H1 (cell line): ENCODE measurements at regions not wholly inside any gene's neighbourhood (a gene's known extent, or its start where the extent isn't known, plus 50 kb on each side); places are given as distances from the start of the nearest gene placed in this dataset.

Experiments
- CHD2 ChIP-seq: IDR thresholded peaks from 2 replicates; pipeline ENCODE4 v1.6.1; 2012; ENCODE audit warnings: low read length, improper control_type of control experiment
- GABPA ChIP-seq: IDR thresholded peaks from 2 replicates; pipeline ENCODE4 v1.6.1; 2011; ENCODE audit warnings: mild to moderate bottlenecking, low read length, moderate library complexity, borderline replicate concordance; ENCODE audit not compliant: insufficient read depth
- HDAC2 ChIP-seq, 2 experiments: fragments of 300-600 bp in 1 of 2; sonication (generic) in 1 of 2; IDR thresholded peaks; 2 replicates each; pipeline ENCODE4 v1.6.1; 2011 to 2012; ENCODE audit warnings: low read depth in 2 of 2, low read length in 2 of 2, mild to moderate bottlenecking in 2 of 2, moderate library complexity in 2 of 2, borderline replicate concordance in 1 of 2, inconsistent platforms in 1 of 2
- RXRA ChIP-seq: IDR thresholded peaks from 2 replicates; pipeline ENCODE4 v1.6.1; 2011; ENCODE audit warnings: low read depth, mild to moderate bottlenecking, low read length, moderate library complexity; ENCODE audit not compliant: insufficient read depth
- TF ChIP-seq, protein P1 (sequence below), 3 experiments: IDR thresholded peaks; 1 replicate in 2 of 3; 2 replicates in 1 of 3; pipeline versions ENCODE4 v1.5.1 to v1.6.1; 2011; ENCODE audit warnings: low read length in 3 of 3, mild to moderate bottlenecking in 3 of 3, inconsistent platforms in 2 of 3, low read depth in 1 of 3, moderate library complexity in 1 of 3; ENCODE audit not compliant: insufficient read depth in 1 of 3; ENCODE audit errors: control extremely low read depth in 1 of 3
- TF ChIP-seq, protein P2 (sequence below): IDR thresholded peaks from 2 replicates; pipeline ENCODE4 v1.6.1; 2012; ENCODE audit warnings: inconsistent platforms

DNA sequence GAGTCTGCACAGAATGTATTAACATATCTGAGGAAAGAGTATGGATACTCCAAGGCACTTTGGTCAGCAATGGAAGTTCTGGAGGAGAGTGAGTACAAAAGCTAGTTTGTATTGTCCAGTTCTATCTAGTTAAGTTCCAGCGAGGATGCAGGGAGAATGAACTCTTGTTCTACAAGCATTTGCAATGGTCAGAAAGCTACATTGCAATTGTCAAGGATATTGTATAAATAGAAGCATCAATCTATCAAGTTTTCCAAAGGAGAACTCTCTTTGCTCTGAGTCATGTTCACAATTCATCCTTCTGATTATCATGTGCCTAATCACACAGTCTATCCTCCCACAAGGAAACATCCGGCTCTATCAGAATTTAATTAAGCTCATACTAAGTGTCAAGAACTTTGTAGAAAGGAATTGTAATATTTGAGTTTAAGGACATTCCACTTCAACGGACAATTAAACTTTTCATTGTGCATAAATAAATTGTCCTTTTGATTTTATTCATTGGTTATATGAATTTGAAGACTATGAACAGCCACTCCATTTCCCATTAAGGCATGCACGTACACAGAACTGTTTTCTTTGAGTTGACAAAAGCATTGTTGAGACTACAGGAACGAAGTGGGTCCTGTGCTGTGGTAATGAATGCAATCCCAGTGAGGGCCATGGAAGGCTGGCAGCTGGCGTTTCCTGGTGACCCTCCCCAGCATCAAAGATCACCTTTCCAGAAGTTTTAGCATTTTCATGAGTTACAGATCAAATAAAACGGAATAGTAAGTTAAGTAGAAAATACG lies 973.5 kb upstream of the GOT2 start:
- no peak for TF ChIP-seq RXRA
- no peak for TF ChIP-seq HDAC2 (IDR thresholded peaks at IDR 0.05; ENCODE audit: borderline replicate concordance in 1 of 2, low read depth in 2 of 2, low read length in 2 of 2)
- TF ChIP-seq GABPA, result no peak
- no peak for TF ChIP-seq CHD2
- TF ChIP-seq, protein P1, sequence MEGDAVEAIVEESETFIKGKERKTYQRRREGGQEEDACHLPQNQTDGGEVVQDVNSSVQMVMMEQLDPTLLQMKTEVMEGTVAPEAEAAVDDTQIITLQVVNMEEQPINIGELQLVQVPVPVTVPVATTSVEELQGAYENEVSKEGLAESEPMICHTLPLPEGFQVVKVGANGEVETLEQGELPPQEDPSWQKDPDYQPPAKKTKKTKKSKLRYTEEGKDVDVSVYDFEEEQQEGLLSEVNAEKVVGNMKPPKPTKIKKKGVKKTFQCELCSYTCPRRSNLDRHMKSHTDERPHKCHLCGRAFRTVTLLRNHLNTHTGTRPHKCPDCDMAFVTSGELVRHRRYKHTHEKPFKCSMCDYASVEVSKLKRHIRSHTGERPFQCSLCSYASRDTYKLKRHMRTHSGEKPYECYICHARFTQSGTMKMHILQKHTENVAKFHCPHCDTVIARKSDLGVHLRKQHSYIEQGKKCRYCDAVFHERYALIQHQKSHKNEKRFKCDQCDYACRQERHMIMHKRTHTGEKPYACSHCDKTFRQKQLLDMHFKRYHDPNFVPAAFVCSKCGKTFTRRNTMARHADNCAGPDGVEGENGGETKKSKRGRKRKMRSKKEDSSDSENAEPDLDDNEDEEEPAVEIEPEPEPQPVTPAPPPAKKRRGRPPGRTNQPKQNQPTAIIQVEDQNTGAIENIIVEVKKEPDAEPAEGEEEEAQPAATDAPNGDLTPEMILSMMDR (IDR thresholded peaks at IDR 0.05; ENCODE audit: control extremely low read depth in 1 of 3, insufficient read depth in 1 of 3, low read depth in 1 of 3, low read length in 3 of 3), result no peak
- TF ChIP-seq, protein P2, sequence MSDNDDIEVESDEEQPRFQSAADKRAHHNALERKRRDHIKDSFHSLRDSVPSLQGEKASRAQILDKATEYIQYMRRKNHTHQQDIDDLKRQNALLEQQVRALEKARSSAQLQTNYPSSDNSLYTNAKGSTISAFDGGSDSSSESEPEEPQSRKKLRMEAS, result no peak
